Testis (tissue), 2 donors: ENCODE measurements at regions not wholly inside any gene's neighbourhood (a gene's known extent, or its start where the extent isn't known, plus 50 kb on each side); places are given as distances from the start of the nearest gene placed in this dataset.

Experiments used
- POLR2A ChIP-seq: fragments of 450-650 bp; IDR thresholded peaks from one replicate; pipeline ENCODE4 v1.6.1; 2017; ENCODE audit warnings: antibody characterized with exemption, mild to moderate bottlenecking, moderate library complexity
- TF ChIP-seq, protein P1 (sequence below), 3 experiments: fragments of 450-650 bp in 2 of 3; fragments of 200-600 bp in 1 of 3; sonication (generic) in 1 of 3; IDR thresholded peaks; one replicate each; pipeline ENCODE4 v1.5.1; 2016 to 2019; ENCODE audit warnings: antibody characterized with exemption in 3 of 3, mild to moderate bottlenecking in 2 of 3, moderate library complexity in 1 of 3

DNA sequence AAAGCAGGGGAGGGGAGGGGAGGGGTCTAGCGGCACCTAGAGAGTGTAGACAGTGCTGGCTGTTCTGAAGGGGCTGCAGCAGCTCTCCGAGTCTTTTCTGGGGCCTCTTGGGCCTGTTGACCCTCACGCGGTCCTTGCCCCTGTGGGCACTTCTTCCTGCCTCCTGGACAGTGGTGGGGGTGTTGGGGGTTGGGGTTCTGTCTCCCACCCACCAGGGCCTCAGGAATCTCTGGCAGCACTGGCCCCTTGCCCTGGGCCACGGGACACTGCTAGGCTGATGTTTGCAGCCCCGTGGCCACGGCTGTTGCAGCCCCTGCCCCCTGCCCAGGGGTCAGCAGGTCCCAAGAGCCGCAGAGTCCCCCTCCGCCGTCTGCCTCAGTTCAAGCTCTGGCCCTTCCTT, 68.9 kb upstream of the INPP5A start:
- TF ChIP-seq, protein P1, sequence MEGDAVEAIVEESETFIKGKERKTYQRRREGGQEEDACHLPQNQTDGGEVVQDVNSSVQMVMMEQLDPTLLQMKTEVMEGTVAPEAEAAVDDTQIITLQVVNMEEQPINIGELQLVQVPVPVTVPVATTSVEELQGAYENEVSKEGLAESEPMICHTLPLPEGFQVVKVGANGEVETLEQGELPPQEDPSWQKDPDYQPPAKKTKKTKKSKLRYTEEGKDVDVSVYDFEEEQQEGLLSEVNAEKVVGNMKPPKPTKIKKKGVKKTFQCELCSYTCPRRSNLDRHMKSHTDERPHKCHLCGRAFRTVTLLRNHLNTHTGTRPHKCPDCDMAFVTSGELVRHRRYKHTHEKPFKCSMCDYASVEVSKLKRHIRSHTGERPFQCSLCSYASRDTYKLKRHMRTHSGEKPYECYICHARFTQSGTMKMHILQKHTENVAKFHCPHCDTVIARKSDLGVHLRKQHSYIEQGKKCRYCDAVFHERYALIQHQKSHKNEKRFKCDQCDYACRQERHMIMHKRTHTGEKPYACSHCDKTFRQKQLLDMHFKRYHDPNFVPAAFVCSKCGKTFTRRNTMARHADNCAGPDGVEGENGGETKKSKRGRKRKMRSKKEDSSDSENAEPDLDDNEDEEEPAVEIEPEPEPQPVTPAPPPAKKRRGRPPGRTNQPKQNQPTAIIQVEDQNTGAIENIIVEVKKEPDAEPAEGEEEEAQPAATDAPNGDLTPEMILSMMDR (IDR thresholded peaks at IDR 0.05), result no peak
- TF ChIP-seq POLR2A, result no peak
